GM19239 (cell line): ENCODE measurements at regions not wholly inside any gene's neighbourhood (a gene's known extent, or its start where the extent isn't known, plus 50 kb on each side); places are given as distances from the start of the nearest gene placed in this dataset.
A peak's percentile ranks its signal among the peaks of the same experiment; 100 is the strongest.

Experiments
- DNase-seq: peaks from one replicate; pipeline ENCODE4 v3.0.0; 2011; ENCODE audit warnings: low spot score; ENCODE audit not compliant: insufficient read length
- FAIRE-seq: peaks from 2 replicates; lab custom pipeline; 2011; peaks lifted over from hg19 to GRCh38; lab: Jason Lieb, UNC

DNA sequence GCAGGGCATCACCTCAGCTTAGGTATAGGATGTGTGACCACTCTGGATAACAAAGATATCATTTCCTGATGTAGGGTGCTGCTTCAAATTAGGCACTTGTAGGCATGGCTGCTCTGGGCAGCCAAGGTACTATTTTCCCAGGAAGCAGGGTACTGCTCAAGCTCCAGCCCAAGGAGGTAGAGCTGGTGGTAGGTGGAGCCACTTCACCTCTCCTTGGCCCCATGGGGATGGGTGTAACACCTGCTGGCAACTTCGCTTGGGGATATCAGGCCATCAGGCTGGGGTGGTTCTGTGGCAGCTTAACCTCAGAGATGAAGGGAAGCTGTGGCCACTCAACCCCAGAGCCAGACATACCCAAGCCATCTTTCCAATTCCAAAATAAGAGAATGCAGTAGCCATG lies 147.1 kb upstream of the IGF1R start:
- no peak for DNase-seq
- no peak for FAIRE-seq

DNA sequence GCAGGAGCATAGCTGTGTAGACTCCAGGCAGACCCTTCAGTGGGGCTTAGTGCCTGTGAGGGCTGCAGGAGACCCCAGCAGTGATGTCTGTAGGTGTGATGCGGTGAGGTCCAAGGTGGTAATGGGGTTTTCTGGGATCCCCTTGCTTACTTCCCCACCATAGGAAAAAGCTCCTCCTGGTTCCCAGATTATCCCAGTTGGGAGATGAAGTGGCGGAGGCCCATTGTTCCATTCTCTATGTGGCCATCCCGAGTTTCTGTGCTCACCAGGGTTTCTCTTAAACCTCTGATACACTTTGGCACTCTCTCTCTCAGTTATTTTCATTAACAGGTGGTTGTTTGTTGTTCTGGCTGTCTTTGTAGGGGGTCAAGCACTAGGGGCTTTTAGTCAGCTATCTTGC lies 146.7 kb upstream of the IGF1R start:
- no peak for FAIRE-seq
- no peak for DNase-seq

DNA sequence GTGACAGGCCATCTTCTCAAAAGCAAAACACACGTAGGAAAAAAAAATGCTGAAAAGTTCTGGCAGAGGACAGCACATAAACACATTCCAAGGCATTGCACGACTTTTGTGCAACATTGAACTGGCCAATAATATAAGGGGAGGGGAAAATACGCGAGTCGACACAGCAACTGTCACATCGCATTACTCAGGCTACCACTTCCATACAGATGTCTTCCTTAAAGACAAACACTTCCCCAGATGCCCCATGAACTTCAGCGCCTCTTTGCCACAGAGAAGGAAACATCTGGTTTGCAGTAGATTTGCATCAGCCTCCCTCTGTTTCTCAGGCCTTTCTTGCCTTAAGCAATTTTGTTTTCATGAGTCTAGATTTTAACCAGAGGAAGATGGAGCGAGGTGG lies 144.4 kb upstream of the IGF1R start:
- FAIRE-seq (no peak), DNase-seq (no peak)

DNA sequence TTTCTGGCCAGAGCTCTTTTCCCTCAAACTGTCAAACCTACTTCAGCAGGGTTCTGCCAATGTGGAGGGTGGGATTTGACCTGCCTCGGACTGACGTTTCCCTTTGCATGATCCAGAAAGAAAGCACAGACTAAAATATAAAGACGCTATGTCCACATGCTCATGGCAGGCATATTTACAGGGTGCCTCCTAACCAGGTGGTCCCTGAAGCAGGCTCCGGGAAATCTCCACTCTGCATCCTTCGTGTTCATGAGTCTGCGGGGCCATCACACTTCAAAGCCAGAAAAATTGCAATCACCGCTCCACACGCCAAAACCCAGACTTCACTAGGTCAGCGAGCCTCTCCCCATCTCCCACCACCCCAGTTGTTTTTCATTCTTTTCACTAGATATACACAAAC lies 143.3 kb upstream of the IGF1R start:
- no peak for FAIRE-seq

DNA sequence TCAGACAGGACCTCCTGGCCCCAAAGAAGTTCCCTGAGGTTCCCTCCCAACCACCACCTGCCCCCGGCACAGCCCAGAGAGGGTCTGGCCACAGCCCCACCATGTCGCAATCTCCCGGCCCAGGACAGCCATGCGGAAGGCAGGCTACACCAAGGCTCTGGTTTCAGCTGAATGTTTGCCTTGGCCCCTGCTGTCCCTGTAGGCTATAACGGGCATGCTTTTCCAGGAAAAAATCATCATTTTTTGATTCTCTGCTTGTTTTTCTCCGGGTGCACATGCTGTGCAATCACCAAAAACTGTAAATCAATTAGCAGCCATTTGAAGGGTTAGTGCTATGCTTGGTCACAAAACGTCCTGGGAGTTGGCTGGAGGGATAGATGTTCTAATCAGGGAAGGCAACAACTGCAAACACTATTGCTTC lies 142.7 kb upstream of the IGF1R start:
- FAIRE-seq, result no peak
- DNase-seq, result no peak

More for the DNA sequence above, 143.3 kb upstream of the IGF1R start:
- no peak for DNase-seq

DNA sequence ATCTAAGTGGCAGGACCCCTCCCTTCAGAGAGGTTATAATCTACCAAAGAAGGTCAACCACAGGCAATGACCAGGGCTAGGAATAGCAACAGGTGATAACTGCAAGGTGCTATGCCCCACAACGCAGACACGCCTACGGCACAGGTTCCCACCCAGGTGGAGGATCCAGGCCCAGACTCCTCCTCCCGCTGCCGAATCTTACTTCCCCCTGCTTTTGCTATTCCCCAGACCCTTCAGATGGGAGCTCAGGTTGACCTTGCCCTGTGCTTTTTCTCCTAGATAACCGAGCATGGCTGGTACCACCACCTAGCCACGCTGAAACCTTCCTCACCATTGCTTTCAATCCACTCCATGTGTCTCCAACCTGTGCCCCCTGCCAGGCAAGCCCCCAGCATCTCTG lies 142.2 kb upstream of the IGF1R start:
- DNase-seq (no peak), FAIRE-seq (no peak)

DNA sequence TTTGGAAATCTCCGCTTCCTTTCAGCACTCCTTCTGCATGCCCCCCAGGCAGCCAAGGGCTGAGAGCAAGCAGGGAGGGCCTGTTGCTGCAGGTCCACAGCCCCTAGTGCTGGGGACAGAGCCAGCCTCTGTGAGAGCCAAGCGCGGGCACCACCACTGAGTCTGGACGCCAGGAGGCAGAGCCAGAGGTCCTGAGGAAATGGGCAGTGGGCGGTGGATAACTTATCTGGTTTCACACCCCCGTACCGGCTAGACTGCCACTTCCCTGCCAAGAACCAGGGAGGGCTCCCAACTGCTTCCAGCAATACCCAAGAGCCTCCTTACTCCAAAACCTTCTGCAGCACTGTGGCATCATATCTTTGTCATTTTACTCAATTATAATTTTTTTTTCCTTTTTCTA lies 141.6 kb upstream of the IGF1R start:
- FAIRE-seq, result no peak

DNA sequence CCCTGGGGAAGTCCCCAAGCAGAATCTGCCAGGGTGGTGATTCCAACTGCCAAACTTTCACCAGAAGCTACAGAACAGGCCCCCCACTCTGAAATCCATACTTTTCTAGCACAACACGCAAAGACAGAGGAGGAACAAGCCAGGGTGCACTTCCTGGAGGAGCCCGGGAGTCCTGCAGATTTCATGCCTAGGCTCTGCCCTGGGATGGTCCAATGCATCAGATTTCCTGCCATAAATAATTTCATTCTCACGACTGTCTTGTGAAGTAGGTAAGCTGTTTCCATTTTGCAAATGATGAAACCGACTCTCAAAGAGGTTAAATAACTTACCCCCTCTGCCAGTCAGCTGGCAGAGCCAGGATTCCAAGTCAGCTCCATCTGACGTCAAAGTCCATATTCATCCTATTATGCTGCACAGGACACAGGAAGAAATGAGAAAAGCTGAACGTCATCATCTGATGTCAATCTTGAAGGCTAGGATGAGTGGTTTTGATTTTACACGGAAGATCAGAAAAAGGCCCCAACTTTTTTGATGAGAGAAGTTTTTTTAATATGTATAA lies 134.8 kb upstream of the IGF1R start:
- DNase-seq (no peak), FAIRE-seq (no peak)

More for the DNA sequence above, 141.6 kb upstream of the IGF1R start:
- DNase-seq, result no peak

DNA sequence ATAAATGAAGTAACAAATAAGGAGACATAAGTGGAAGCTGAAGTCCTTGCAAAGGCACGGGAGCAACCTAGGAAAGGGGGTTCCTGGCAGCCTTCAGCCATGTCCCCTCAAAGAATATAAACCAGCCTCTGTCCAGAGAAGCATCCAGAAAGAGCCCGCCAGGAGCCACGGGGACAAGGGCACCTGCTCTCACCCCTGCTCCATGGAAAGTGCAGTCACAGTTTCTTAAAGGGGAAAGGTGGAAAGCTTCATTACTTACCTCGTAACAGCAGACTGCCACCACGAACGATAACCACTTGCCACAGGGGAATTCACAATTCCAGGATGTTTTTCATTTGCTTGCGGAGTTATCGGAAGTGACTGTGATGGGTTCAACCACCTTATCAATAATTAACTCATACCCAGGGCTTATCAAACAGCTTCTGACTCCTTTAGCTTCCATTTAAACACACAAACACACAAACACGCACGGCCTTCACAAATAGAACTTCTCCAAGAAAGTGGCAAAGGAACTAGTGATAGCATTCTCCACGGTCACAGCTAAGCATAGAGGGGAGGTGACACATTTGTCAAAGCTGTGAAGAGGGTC lies 134.2 kb upstream of the IGF1R start:
- no peak for DNase-seq
- FAIRE-seq, result no peak

DNA sequence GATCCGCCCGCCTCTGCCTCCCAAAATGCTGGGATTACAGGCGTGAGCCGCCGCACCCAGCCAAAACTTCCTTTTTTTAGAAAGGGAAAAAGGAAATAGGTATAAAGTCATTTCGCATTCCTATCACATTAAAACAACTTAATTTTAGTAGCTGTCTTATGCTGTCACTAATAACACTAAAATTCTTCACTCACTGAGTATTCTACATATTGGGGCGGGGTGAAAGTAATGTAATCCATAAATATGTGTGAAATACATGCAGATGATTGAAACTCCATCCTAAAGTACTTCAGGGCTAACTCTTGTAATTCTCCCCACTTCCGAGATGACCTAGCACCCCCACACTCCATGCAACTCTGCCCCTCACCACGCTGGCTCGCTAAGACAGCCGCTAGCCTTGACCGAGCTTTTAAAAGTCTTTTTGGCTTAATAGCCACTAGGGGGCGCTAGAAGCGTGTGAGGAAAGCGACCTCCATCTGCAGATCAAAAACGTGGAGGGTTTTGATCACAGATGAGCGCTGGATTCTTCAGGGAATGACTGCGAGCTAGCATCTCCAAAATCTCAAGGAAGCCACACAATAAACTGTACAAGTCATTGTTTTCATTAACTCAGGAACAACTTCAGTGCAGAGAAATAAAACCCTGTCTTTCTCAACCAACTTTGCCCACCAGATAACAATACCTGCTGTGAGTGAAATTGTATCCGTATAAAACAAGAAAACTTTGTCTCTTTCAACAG lies 129.3 kb upstream of the IGF1R start:
- FAIRE-seq (peak; percentile 78), DNase-seq (peak; percentile 56)

DNA sequence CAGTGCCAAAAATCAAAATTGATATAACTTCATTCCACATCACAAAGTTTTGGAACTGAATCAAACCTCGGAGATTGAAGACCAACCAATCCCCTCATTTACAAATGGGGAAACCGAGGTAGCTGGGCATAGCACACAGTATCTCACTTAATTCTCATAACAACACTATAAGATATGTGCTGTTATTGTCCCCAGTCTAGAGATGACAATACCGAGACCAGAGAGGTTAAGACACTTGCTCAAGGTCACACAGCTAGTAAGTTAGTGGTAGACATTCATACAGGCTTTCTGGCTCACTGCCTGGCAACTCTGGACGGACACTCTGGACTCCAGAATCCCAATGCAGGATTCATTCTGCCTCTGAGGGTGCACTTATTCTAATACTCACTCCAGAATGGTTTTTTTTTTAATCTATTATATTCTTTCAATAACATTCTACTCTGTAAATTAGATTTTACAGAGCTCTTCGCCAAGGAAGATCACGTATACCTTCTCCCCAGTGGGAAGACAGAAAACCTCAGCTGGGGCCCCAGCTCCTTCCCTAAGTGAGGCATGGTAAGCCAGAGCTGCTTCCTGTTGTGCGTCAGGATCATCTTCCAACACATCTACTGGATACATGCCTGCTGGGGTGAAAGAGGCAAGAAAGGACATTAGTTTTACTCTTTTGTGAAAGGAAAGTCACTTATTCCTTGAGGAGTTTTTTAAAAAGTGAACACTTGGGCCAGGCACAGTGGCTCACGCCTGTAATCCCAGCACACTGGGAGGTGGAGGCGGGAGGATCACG lies 128.4 kb upstream of the IGF1R start:
- no peak for DNase-seq
- no peak for FAIRE-seq

DNA sequence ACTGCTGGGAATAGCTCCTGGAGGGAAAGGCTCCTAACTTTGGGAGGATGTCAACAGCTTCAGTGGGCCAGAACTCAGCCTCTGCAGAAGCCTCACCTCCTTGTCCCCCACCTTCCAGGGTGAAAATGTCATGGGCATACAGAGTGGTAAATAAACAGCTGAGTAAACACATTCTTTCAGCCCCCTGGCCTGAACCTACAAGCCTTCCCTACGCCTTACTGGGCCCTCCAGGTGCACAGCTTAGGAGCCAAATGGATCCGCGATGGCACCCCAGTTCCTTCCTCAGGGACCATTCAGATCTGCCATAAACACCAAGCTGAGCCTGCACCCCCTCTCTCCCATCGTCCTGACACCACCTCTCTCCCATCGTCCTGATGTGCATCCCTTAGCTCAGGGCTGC lies 126.2 kb upstream of the IGF1R start:
- DNase-seq (no peak), FAIRE-seq (no peak)

DNA sequence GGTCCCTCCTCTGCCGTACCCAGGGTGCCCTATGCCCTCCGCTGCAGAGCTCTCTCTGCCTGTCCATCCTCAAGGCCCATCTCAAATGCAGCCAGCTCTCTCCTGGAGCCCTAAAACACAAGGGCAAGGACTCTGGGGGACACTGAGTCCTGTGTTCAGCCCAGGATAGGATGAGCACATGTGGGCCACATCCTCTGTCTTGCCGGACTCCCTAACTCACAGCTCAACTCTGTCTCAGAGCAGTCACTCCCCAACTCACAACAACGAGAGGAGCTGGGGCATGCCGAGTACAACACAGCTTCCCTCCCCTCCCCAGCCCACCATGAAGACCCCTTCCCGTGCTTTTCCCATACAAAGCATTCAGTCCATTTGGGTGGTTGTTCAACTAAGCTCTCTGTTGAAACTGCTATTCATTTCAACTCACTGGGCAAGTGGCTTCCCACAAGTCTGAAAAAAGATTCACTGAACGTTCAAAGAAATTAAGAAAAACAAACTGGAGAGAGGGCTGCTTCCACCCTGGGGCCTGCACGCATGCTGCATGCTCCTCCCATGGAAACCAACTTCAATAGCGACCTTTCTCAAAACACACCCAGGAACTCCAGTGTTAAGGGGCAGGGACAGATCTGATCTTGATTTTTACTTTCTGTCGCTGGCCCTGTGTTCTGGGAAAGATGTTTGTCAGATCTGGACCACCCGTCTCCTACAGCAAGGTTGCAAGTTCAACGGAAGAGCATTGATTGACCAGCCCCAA lies 124.3 kb upstream of the IGF1R start:
- DNase-seq (no peak), FAIRE-seq (no peak)

DNA sequence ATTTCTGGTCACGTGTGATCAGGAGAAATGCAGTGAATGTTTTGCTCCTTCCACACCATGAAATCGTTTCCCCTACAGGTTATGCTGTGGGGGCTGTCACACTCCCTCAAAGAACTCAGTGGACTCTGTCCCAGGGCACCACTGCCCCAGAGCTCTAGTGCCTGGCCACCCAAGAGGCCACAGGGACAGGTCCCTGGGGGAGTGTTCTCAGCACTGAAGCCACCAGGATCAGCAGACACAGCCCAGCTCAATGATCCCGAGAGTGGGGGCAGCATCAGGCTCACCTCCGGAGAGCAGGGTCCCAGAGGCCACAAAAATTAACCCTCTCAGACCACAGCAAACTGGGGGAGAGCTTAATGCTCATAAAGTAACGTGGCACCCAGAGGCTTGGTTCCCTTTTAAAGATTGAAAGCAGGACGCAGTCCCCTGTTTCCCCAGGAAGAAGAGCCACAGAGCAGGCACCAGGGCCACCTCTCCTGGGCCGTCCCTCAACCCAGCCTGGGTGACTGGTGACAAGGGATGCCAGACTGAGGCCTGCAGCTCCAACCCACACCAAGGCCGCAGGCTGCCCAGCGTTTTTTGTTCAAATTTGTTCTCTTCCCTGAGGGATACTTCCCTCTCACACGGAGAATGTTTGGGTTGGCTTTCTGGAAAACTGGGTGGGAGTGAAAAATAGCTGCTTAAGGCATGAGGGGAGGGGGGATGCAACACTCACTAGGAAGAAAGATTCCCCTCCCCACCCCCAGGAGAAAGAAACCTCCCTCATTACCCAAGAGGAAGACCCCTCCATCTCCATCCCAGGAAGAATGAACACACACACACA lies 123.3 kb upstream of the IGF1R start:
- FAIRE-seq, result no peak
- DNase-seq, result no peak

DNA sequence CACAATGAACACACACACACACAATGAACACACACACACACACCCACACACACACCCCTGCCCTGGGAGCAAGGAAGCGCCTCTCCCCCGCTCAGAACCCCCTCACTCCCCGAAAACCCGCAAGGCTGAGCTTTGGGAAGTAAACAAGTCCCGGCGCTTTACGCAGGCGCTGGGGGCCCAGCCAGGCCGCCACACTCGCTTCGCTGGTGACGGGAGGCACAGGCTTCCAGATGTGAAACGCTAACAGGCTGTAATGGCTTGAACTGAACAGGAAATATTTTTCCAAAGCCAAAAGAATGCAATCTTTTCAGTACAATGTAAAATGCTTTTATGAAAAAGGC lies 122.7 kb upstream of the IGF1R start:
- FAIRE-seq (no peak), DNase-seq (no peak)

DNA sequence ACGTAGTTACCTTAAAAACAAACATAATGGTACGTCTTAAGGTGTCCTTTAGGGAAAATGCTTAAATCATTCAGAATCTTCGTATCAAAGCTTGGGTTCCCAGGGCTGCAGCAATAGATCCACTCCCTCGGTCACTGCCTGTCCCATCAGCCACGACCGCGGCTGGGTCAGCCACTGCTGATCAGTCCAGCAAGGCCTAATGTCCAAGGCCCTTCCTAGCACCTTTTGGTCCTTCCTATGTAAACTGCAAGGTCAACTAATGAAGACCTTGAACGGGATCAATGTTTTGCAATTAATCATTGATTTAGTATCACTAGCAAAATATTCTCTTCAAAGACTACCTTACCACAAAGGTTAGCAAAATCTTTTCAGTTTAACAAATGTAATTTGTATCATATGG lies 122.2 kb upstream of the IGF1R start:
- DNase-seq (no peak), FAIRE-seq (no peak)

DNA sequence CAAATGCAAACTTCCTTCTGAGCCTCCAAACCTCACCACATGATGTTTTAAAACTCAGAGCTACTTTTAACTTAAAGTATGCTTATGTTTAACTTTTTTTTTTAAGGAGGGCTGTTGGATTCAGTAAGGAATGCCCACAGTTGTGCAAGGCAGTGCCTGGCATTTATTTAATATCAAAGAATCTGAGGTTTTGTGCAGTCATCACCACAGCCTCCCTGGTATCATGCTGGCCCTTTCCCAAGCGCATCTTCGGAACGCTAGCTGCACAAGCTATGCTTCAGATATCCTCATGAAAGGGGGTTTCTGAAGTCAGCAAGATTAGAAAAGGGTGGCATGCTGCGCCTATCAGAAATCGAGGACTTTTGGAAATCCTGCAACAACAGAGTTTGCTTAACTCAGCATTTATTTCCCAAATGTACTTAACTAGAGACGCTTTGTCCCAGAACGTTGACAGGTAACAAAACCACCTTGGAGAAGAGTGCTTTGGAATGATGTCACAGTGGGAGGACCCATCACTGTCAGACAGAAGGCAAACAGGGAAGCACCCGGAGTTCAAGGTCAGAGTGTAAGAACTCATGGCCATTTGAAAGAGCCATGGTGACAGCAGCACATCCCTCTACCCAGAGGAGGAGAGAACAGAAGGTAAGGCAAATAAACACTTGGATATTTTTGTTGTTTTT lies 120.2 kb upstream of the IGF1R start:
- no peak for DNase-seq
- no peak for FAIRE-seq

DNA sequence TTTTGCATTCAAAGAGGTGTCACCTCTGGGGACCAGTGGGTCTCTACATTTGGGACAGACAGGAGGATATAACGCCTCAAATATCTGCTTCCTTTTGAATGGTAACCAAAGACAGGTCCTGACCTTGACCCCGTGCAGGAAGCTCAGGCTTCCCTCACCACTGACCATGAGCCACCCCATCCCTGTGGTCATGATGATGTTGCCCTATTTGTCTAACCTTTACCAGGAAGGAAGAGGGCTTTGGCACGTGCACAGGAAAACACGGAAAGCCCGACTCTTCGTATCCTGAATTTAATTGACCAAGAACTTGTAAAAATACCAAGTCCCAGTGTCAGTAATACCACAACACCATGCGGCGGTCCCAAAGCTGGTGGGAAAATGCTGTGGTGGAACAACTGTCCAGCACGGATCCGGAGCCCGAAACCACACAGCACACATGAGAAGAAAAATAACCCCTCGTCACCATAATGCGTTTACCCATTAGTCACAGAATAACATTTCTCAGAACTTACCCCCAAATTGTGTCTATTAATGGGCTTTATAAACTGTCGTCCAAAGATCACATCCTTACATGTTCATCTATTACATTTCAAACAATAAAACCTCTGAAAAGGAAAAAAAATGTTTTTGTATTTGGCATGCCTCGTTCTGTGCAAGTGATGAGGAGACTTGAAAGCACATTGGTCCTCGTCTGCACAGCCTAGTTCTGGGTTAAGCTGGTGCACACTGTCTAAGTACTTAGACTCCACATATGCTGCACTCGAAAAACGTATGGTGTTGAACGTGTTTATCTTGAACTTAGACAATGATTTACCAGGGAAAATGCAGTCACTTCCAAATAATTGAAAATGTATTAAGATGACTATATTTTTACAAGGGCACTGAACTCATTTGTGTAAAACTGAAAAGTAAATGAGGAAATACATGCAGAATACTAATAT lies 118.9 kb upstream of the IGF1R start:
- no peak for DNase-seq
- no peak for FAIRE-seq
